ENCODE measurements at regions not wholly inside any gene's neighbourhood (a gene's known extent, or its start where the extent isn't known, plus 50 kb on each side); places are given as distances from the start of the nearest gene placed in this dataset.

- Histone ChIP-seq H3K4me3 (ENCODE audit: low read depth in 2 of 2, low read length in 2 of 2) (no peak overlapping the region), H3K27ac (ENCODE audit: low read length) (no peak overlapping the region), H3K9me3 (ENCODE audit: control insufficient read depth, insufficient read depth, low read depth, low read length) (no peaks in the 10 kb centered on the region), H3K27me3 (ENCODE audit: control insufficient read depth, insufficient read depth, low read length) (no peaks in the 10 kb centered on the region; the same call in 1 of the 2 replicates), H3K4me1 (ENCODE audit: control insufficient read depth, insufficient read depth, low read length) (no peaks in the 10 kb centered on the region; the same call in 1 of the 2 replicates), H3K36me3 (ENCODE audit: control insufficient read depth, insufficient read depth, low read length) (no peaks in the 10 kb centered on the region)
- intact Hi-C loops (cut with micrococcal nuclease; ENCODE audit: unreplicated experiment): no loop called here
- in situ Hi-C loops (cut with HindIII; ENCODE audit: low pct_unique_long_range_greater_than_20kb, low sequenced_read_pairs): no loop called here
- POLR2A ChIA-PET: no interaction called here
- no peak for ATAC-seq
- no TSS peak for BruUV-seq (replicated peaks)
- CTCF ChIA-PET: no interaction called here
- TF ChIP-seq SIN3A (IDR thresholded peaks at IDR 0.05; ENCODE audit: borderline replicate concordance, insufficient read depth, low read depth, low read length) (no peak), POLR2AphosphoS5 (IDR thresholded peaks at IDR 0.05; ENCODE audit: low read depth, low read length) (no peak), CTCF (IDR thresholded peaks at IDR 0.05) (no peak), TCF7L2 (IDR thresholded peaks at IDR 0.05; ENCODE audit: low read depth, low read length) (no peak), REST (IDR thresholded peaks at IDR 0.05; ENCODE audit: insufficient read depth in 1 of 2, low read depth in 2 of 2, low read length in 1 of 2) (no peak)
- no peak for DNase-seq (ENCODE audit: low read depth, low spot score)
Measured at GRCh38 chr2:15766303-15766861, 174.0 kb upstream of the MYCN start.

GRCh38 chr2:15766911-15767597, 173.3 kb upstream of the MYCN start:
- in situ Hi-C loops (cut with HindIII; ENCODE audit: low pct_unique_long_range_greater_than_20kb, low sequenced_read_pairs): no loop called here
- Histone ChIP-seq H3K9me3 (ENCODE audit: control insufficient read depth, insufficient read depth, low read depth, low read length) (no peaks in the 10 kb centered on the region), H3K27me3 (ENCODE audit: control insufficient read depth, insufficient read depth, low read length) (no peaks in the 10 kb centered on the region; the same call in 1 of the 2 replicates), H3K4me3 (ENCODE audit: low read depth in 2 of 2, low read length in 2 of 2) (no peak overlapping the region), H3K27ac (ENCODE audit: low read length) (no peak overlapping the region), H3K36me3 (ENCODE audit: control insufficient read depth, insufficient read depth, low read length) (no peaks in the 10 kb centered on the region), H3K4me1 (ENCODE audit: control insufficient read depth, insufficient read depth, low read length) (no peaks in the 10 kb centered on the region; the same call in 1 of the 2 replicates)
- ATAC-seq (no peak), DNase-seq (ENCODE audit: low read depth, low spot score) (no peak)
- POLR2A ChIA-PET: no interaction called here
- intact Hi-C loops (cut with micrococcal nuclease; ENCODE audit: unreplicated experiment): no loop called here
- no TSS peak for BruUV-seq (replicated peaks)
- CTCF ChIA-PET: no interaction called here
- no peak for TF ChIP-seq CTCF (IDR thresholded peaks at IDR 0.05)
